Body of pancreas (tissue), 4 donors: ENCODE measurements at regions not wholly inside any gene's neighbourhood (a gene's known extent, or its start where the extent isn't known, plus 50 kb on each side); places are given as distances from the start of the nearest gene placed in this dataset.

ENCODE experiments used
- ATAC-seq: fragments of 150-250 bp; one replicate; pipeline ENCODE4 v1.9.1; 2016
- DNase-seq, 4 donors: peaks; one replicate each; pipeline ENCODE4 v3.0.0-alpha.2; 2019
- H3K27ac ChIP-seq, 4 donors: fragments of 200-600 bp; sonication (generic); 1 replicate in 3 of 4; 2 replicates in 1 of 4; pipeline versions ENCODE4 v1.5.1 to v1.6.1; 2016 to 2019; ENCODE audit warnings: mild to moderate bottlenecking in 1 of 4, mixed read lengths in 1 of 4, moderate library complexity in 1 of 4
- H3K27me3 ChIP-seq, 2 donors: fragments of 200-600 bp; sonication (generic); one replicate each; pipeline ENCODE4 v1.6.0; 2016; ENCODE audit warnings: mild to moderate bottlenecking in 1 of 2
- H3K36me3 ChIP-seq, 2 donors: fragments of 200-600 bp; sonication (generic); replicated peaks in 1 of 2; 2 replicates each; pipeline ENCODE4 v1.5.1; 2016; ENCODE audit warnings: low read depth in 2 of 2; ENCODE audit not compliant: insufficient read depth in 1 of 2
- H3K4me1 ChIP-seq: fragments of 200-600 bp; sonication (generic); one replicate; pipeline ENCODE4 v1.6.0; 2016
- H3K4me3 ChIP-seq, 2 donors: fragments of 200-600 bp; sonication (generic); 1 replicate in 1 of 2; 2 replicates in 1 of 2; pipeline ENCODE4 v1.5.1; 2016 to 2019
- H3K9me3 ChIP-seq, 3 donors: fragments of 200-600 bp; sonication (generic); 1 replicate in 2 of 3; 2 replicates in 1 of 3; pipeline ENCODE4 v1.5.1; 2016
- CTCF ChIP-seq, 7 experiments: fragments of 450-650 bp in 4 of 7; fragments of 200-600 bp in 3 of 7; sonication (generic) in 3 of 7; IDR thresholded peaks; one replicate each; pipeline ENCODE4 v1.5.1; 2016 to 2019; ENCODE audit warnings: antibody characterized with exemption in 7 of 7
- POLR2A ChIP-seq, 3 donors: fragments of 450-650 bp; IDR thresholded peaks; one replicate each; pipeline ENCODE4 v1.6.1; 2016; ENCODE audit warnings: antibody characterized with exemption in 3 of 3, mild to moderate bottlenecking in 2 of 3
- WGBS, 2 donors: methylation state at CpG; one replicate each; pipeline ENCODE4 v1.1.5; 2017; 5-methylcytosine and 5-hydroxymethylcytosine counted together
- intact Hi-C: fragments of 100-400 bp; cut with DNase I; formaldehyde crosslinking; loops from one replicate; pipeline ENCODE4 v1.15.1; 2023

DNA sequence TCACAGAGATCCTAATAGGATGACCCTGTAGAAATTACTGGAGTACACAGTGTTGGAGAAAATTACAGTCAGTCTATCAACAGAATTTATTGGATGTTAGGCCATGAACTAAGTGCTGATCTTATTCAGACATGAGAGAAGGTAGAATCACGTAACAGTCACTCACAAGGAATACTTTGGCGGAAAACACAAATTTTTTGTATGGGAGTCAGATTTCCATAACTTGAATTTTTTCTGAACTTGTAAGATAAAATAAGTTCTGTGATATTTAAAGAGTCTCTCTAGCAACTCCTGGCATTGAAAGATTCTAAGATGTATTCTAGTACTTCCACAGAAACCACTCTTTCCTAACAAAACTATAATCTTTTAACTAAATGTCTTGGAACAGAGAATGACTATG lies 178.8 kb upstream of the MME start:
- no peak for ATAC-seq
- Histone ChIP-seq H3K4me1 (no peaks in the 10 kb centered on the region), H3K9me3 (no peaks in the 10 kb centered on the region), H3K4me3 (no peak overlapping the region), H3K27ac (no peak overlapping the region), H3K27me3 (no peaks in the 10 kb centered on the region), H3K36me3 (no peaks in the 10 kb centered on the region)
- intact Hi-C loops = no loop called here
- 80 to 88% methylated on average over 2 of the region's 2 CpGs for WGBS, 2 donors
- no peak for TF ChIP-seq CTCF (IDR thresholded peaks at IDR 0.05)
- TF ChIP-seq POLR2A (IDR thresholded peaks at IDR 0.05) = no peak
- DNase-seq = no peak

DNA sequence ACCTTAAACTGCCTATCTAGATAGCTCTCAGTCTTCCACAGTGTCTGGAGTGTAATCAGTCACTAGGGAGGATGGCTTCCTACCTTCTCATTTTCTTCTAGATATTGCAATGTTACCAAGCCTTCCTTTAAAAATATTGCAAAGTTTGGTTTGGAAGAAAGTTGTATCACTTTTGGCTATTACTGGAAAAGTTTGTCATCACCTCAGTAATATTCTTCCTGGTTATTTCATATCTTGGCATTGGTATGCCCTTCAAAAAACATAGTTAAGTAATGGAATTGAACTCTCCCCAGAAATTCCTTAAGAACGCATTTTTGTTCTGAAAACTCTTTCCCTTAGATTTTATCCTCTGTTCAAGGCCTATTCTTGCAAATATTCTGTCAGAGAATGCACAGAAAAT lies 179.3 kb upstream of the MME start:
- no peaks in the 10 kb centered on the region for H3K36me3 ChIP-seq
- no peaks in the 10 kb centered on the region for H3K9me3 ChIP-seq
- H3K27me3 ChIP-seq = no peaks in the 10 kb centered on the region
- WGBS, 2 donors = 63 to 71% methylated on average over 1 of the region's 1 CpG
- TF ChIP-seq POLR2A (IDR thresholded peaks at IDR 0.05) = no peak
- TF ChIP-seq CTCF (IDR thresholded peaks at IDR 0.05) = no peak
- H3K4me3 ChIP-seq = no peak overlapping the region
- no peaks in the 10 kb centered on the region for H3K4me1 ChIP-seq
- intact Hi-C loops = no loop called here
- H3K27ac ChIP-seq = no peak overlapping the region
- DNase-seq (no peak), ATAC-seq (no peak)

DNA sequence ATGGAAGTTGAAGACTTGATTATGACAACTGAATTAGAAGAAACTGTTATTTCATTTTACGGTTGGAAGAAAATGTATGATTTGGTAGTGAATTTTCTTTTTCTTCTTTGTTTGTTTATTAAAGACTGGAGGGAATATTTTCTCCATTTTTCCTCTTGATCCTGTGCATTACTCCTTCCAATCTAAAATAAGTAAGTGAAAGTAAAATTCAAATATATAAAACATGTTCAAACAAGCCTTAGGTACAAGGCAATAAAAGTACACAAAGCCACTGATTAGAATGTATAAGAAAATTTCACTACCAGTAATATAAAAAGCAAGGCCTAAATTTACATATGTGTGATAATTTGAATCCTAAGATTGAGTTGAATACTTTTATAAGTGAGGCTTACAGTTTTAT lies 181.2 kb upstream of the MME start:
- no peaks in the 10 kb centered on the region for H3K36me3 ChIP-seq
- H3K4me1 ChIP-seq = no peaks in the 10 kb centered on the region
- DNase-seq = no peak
- intact Hi-C loops = no loop called here
- ATAC-seq = no peak
- H3K27ac ChIP-seq = no peak overlapping the region
- no peak overlapping the region for H3K4me3 ChIP-seq
- WGBS, 2 donors = 76 to 95% methylated on average over 1 of the region's 1 CpG
- H3K9me3 ChIP-seq = no peaks in the 10 kb centered on the region
- TF ChIP-seq POLR2A (IDR thresholded peaks at IDR 0.05) = no peak
- TF ChIP-seq CTCF (IDR thresholded peaks at IDR 0.05) = no peak
- no peaks in the 10 kb centered on the region for H3K27me3 ChIP-seq

DNA sequence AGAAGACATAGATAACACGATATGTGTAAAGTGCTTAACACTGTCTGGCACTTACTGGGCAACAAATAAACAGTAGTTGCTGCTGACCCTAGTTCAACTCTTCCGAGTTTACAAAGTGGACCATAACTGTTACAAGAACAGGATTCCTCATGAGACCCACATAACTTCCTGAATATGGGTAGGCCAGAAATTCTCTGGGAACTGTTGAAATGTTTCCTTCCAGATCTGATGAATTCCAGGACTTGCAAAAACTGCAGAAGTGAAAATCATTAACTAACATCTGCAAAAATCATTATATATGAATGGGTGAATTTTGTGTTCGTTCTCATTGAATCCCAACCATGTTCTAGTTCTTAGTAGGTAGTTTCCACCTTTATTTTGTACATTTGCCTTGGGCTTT lies 181.7 kb upstream of the MME start:
- H3K27ac ChIP-seq = no peak overlapping the region
- no peak overlapping the region for H3K4me3 ChIP-seq
- DNase-seq (no peak), ATAC-seq (no peak)
- WGBS, 2 donors = 30 to 32% methylated on average over 3 of the region's 3 CpGs
- H3K27me3 ChIP-seq = no peaks in the 10 kb centered on the region
- H3K36me3 ChIP-seq = no peaks in the 10 kb centered on the region
- no peaks in the 10 kb centered on the region for H3K4me1 ChIP-seq
- intact Hi-C loops = no loop called here
- no peaks in the 10 kb centered on the region for H3K9me3 ChIP-seq
- TF ChIP-seq POLR2A (IDR thresholded peaks at IDR 0.05) = no peak
- TF ChIP-seq CTCF (IDR thresholded peaks at IDR 0.05) = no peak

GRCh38 chr3:154893813-154894212 lies 186.3 kb upstream of the MME start:
- WGBS, 2 donors = 59 to 60% methylated on average over 6 of the region's 6 CpGs
- Histone ChIP-seq H3K27ac (no peak overlapping the region), H3K27me3 (no peaks in the 10 kb centered on the region), H3K4me3 (no peak overlapping the region), H3K36me3 (no peaks in the 10 kb centered on the region), H3K9me3 (no peaks in the 10 kb centered on the region), H3K4me1 (no peaks in the 10 kb centered on the region)
- TF ChIP-seq POLR2A (IDR thresholded peaks at IDR 0.05) (no peak), CTCF (IDR thresholded peaks at IDR 0.05) (no peak)
- DNase-seq (no peak), ATAC-seq (no peak)
- intact Hi-C loops = no loop called here
